HTR-8/SVneo (cell line): ENCODE measurements at regions not wholly inside any gene's neighbourhood (a gene's known extent, or its start where the extent isn't known, plus 50 kb on each side); places are given as distances from the start of the nearest gene placed in this dataset.
A peak's percentile ranks its signal among the peaks of the same experiment; 100 is the strongest.
"Not testable (repeated sequence)": the region's sequence is repeated elsewhere in the genome, so short reads cannot be mapped to it uniquely, and the experiment has no call there.

ENCODE experiments used
- DNase-seq: peaks from one replicate; pipeline ENCODE4 v3.0.0; 2011; ENCODE audit warnings: low spot score, mixed read lengths; ENCODE audit not compliant: insufficient read length
- FAIRE-seq: peaks from 2 replicates; lab custom pipeline; 2011; peaks lifted over from hg19 to GRCh38; lab: Jason Lieb, UNC

- FAIRE-seq (no peak), DNase-seq (no peak)
Measured at GRCh38 chrX:40976981-40977380, 108.3 kb upstream of the USP9X start.

GRCh38 chrX:40984962-40985361, 100.3 kb upstream of the USP9X start:
- FAIRE-seq (no peak), DNase-seq (no peak)

- DNase-seq (no peak), FAIRE-seq (no peak)
Measured at GRCh38 chrX:40987413-40987812, 97.8 kb upstream of the USP9X start.

- DNase-seq, result no peak
- no peak for FAIRE-seq
Measured at GRCh38 chrX:40988100-40988499, 97.1 kb upstream of the USP9X start.

GRCh38 chrX:40993395-40993794, 91.8 kb upstream of the USP9X start:
- FAIRE-seq, DNase-seq: not testable (repeated sequence)

GRCh38 chrX:40996886-40997530, 88.2 kb upstream of the USP9X start:
- peak; percentile 87 for FAIRE-seq
- peak; percentile 51 for DNase-seq

- FAIRE-seq (no peak), DNase-seq (no peak)
Measured at GRCh38 chrX:40998123-40998522, 87.1 kb upstream of the USP9X start.

- FAIRE-seq (no peak), DNase-seq (no peak)
Measured at GRCh38 chrX:41001327-41001726, 83.9 kb upstream of the USP9X start.

GRCh38 chrX:41002026-41002425, 83.2 kb upstream of the USP9X start:
- DNase-seq (no peak), FAIRE-seq (no peak)

- FAIRE-seq (no peak), DNase-seq (no peak)
Measured at GRCh38 chrX:41003506-41004270, 81.6 kb upstream of the USP9X start.

- FAIRE-seq (no peak), DNase-seq (no peak)
Measured at GRCh38 chrX:41005445-41005992, 79.7 kb upstream of the USP9X start.

- FAIRE-seq (peak; percentile 69), DNase-seq (peak; percentile 56)
Measured at GRCh38 chrX:41009850-41010846, 75.1 kb upstream of the USP9X start.

- FAIRE-seq (peak; percentile 16), DNase-seq (no peak)
Measured at GRCh38 chrX:41014776-41015360, 70.4 kb upstream of the USP9X start.

- not testable (repeated sequence) for DNase-seq, FAIRE-seq
Measured at GRCh38 chrX:41017785-41018184, 67.5 kb upstream of the USP9X start.

GRCh38 chrX:41018391-41019040, 66.7 kb upstream of the USP9X start:
- DNase-seq, FAIRE-seq: not testable (repeated sequence)

GRCh38 chrX:41019041-41019392, 66.2 kb upstream of the USP9X start:
- FAIRE-seq, result no peak
- DNase-seq, result no peak

GRCh38 chrX:41022566-41022965, 62.7 kb upstream of the USP9X start:
- FAIRE-seq (peak; percentile 82), DNase-seq (peak; percentile 4)

GRCh38 chrX:41023098-41023497, 62.1 kb upstream of the USP9X start:
- no peak for FAIRE-seq
- no peak for DNase-seq

GRCh38 chrX:41024335-41024734, 60.9 kb upstream of the USP9X start:
- FAIRE-seq, DNase-seq: not testable (repeated sequence)
